GM19463 (cell line): ENCODE measurements at regions not wholly inside any gene's neighbourhood (a gene's known extent, or its start where the extent isn't known, plus 50 kb on each side); places are given as distances from the start of the nearest gene placed in this dataset.

Experiments used
- ATAC-seq: cut with Tn5 transposase; IDR thresholded peaks from one replicate; pipeline ENCODE4 v1.9.1; 2021; ENCODE audit warnings: mild to moderate bottlenecking, moderate library complexity; ENCODE audit not compliant: unreplicated experiment

DNA sequence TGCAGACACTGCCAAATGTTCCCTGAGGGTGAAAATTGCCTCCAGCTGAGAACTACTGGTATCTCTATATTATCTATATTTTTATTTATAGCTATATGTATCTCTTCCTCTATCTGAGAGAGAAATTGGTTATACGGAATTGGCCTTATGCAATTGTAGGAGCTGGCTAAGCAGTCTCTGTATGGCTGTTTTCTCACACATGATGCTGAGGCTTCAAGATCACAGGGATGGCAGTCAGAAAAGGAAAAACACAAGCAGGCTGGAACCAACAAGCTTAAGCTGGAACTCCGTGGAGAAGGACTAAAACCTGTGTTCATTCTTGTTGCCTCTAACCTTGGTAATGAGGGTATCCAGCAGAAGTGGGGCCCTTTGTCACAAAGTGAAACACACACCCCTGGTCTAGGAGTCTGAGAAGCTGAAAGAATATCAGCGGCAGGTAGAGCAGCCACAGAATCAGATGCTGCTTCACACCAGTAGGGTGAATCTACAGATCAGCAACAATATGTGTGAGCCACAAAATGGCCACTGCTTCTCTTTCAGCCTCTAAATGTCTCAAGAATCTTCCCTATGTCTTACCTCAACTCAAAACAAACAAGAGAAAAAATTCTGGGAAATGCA is 166.5 kb upstream of the PPP1R2C start:
- ATAC-seq: no peak

DNA sequence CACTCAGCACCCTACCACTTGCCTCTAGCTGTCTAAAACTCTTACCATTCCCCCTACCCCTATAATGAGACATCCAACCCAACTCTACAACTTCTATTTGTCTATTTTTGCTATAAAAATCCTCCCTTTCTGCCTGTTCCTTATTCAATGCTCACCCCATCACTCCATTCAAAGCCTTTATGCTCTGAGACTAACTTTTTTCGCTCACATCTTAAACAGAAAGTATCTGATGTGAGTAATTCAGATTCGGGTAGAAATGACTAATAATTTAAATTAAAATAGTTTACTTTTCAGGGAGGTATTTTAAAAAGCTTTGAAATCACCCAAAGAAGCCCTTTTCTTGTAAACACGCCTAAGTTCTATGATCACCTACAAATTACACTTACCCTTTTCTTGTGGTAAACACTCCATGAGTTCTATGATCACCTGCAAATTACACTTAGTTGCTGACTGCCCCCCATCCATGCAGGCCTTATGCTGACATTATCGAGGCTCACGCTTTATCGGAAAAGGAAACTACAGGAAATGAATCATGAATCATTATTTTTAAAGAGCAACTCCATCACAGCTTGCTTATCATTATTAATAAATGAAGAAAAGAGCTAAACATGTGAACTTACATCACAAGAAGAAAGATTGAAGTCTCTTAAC is 168.7 kb upstream of the PPP1R2C start:
- ATAC-seq: no peak

DNA sequence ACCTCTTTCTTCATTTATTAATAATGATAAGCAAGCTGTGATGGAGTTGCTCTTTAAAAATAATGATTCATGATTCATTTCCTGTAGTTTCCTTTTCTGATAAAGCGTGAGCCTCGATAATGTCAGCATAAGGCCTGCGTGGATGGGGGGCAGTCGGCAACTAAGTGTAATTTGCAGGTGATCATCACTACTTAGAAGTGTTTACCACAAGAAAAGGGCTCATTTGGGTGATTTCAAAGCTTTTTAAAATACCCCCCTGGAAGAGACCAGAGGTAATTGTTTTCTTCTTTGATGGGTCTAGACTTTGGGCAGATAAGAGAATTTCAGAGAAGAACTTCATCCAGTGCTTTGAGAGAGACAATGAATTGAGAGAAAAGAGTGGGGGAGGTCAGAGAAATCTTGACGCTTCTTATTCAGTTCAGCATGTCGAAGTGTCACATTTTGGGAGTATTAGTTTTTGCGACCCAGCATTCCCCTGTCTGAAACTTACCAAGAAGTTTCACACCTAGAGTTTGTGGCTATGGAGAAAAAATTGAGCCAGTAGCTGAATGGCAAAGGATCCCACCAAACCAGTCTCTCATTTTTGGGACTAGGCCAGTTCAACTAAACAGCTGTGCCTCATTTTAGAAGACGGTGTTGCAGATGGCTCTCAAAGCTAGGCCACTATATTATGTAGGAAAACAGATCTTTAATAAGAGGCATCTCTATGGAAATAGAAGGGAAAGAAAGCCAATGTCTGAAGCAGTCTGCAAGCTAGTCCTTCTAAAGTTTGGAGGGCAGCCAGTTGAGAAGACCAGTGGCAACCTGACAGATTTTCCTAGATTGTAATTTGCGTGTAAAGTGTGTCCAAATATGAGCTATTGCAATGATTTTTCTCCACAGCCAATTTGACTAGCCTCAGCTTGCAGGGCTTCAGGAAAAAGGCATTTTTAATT is 171.0 kb upstream of the PPP1R2C start:
- ATAC-seq: no peak

DNA sequence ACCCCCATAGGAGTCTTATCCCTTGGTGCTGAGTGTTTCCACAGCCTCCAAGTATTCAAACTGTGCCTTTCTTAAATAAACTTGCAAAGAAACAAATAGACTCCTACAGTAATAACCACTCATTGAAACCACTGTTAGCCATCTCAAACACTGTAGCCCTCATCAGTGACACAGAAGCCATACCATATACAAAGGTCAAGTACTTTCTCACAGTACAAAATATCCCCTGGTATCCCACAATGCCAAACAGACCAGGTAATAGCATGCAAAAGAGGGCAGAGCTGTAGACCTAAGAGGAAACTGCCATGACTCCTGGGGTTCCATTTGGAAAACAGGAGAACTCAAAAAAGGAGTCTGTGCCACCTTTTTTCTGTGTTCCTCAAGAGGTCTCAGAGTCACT is 173.8 kb upstream of the PPP1R2C start:
- ATAC-seq: no peak

DNA sequence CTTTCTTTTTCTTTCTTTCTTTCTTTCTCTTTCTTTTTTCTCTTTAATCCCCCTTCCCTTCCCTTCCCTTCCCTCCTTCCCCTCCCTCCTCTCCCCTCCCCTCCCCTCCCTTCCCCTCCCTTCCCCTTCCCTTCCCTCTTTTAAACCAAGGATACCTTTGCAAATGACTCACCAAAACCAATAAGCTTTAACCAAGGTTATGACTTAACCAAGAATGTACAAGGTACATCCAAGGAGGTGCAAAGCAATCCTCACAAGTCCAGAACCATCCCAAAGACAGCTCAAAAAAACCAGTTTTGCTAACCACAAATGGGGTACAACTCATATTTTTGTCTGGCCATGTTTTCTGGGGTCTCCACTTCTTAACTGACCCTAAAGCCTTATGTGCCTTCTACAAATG is 174.7 kb upstream of the PPP1R2C start:
- ATAC-seq: no peak

DNA sequence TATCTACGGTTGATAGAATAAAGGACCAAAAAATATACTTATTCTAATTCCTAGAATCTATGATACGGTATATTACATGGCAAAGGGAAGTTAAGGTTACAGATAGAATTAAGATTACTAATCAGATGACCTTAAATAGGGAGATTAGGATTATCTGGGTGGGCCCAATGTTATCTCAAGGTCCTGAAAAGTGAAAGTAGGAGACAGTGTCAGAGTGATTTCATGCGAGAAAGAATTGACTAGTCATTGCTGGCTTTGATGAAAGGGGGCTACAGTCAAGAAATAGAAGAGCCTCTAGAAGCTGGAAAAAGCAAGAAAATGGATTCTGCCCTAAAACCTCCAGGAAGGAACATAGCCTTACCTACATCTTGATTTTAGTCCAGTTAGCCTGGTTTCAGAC is 176.9 kb upstream of the PPP1R2C start:
- no peak for ATAC-seq

DNA sequence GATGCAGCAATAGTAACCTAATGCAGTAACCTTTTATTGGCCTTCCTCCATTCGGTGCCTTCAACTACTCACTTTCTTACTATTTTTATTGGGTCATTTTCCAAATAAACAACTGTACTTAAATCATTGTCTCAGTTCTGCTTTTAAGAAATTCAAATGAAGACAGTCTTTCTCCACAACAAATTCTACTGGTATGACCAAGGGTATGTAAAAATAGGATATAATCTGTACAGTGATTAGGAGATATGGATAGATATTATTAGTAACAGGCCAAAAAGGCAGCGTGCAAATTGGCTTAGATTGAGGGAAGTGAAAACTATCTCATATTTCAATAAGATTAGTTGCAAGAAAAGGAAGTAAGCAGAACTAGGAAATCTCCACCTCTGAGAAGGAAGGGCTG is 177.4 kb upstream of the PPP1R2C start:
- ATAC-seq: peak; percentile 52

DNA sequence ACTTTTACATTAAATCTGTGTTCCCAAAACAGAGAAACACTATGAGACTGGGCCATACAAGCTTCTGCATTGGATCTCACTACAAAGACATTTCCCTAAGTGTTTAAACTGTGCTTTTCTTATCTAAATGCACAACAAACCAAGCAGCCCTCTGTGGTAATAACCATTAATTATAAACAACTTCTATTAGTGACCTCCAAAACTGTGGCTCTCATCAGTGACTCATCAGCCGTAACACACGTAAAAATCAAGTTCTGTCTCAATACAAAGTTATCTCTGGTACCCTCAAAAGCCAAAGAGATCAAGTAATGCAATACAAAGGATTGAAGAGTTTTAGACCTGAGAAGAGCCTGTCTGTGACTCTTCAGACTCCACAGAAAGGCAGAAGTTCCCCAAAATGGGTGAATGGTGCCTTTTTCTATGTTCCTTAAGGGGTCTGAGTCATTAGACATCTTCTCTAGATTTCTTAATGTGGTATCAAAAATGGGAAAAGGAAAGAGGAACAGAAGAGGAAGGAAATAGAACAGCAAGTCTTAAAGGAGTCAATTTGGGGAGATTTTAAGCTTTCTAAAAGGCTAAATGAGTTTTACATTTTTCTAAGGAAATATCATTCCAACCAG is 189.8 kb upstream of the PPP1R2C start:
- ATAC-seq: no peak

DNA sequence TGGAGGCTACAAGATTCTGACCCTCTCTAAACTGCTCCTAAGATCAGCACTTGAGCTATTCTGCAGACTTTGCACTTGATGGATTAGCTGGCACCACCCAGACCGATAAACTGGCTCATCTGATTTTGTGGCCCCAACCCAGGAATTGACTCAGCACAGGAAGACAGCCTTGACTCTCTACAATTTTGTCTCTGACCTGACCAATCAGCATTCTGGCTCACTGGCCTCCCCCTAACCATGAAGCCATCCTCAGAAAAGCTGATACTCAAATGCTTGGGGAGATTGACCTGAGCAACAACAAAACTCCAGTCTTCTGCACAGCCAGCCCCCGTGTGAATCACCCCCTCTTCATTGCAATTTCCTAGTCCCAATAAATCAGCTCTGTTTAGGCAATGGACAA is 195.4 kb upstream of the PPP1R2C start:
- no peak for ATAC-seq

DNA sequence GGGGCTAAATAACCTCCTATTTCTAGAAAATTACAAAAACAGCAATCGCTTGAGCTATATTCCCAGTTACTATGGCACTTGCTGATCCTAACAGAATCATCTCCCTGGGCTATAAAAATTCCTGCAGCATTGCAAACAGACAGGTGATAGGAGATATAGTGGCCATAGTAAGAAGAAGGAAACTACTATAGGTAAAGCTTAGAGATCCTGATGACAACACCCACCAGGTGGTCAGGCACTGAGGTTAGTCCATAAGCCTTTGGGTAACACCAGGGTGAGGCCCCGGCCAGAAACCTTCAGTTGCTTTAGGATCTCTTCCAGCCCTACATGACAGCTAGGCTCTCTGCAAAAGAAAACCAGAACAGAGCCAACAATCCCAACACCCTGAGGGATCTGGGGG is 197.9 kb upstream of the PPP1R2C start:
- no peak for ATAC-seq

DNA sequence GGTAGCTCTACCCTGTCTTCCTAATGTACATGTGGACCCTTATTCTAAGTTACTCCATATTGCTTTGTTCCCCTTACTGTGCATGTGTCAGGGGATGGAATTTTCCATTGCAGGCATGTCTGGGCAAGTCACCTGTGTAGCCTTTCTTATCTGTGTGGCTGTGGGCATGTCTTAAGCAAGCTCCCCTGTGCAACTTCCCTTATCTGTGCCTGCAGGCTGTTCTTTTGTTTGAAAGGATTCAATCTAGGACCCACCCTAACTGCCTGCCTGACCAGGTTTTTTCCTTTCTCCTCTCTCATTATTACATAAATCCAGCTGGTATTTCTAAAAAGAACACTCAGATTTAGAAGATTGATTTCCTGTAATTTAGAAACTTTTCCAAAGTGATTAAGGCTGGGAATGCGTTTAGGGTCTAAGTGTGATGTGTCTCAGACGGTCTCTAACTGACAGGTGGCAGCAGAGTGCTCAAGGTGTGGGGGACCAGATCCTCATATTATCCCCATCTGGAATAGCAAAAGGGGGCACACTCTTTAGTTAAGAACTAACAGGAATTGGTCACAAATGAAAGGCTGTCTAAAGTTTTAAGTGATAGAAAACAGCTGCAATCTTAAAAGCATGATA is 198.9 kb upstream of the PPP1R2C start:
- ATAC-seq: no peak

DNA sequence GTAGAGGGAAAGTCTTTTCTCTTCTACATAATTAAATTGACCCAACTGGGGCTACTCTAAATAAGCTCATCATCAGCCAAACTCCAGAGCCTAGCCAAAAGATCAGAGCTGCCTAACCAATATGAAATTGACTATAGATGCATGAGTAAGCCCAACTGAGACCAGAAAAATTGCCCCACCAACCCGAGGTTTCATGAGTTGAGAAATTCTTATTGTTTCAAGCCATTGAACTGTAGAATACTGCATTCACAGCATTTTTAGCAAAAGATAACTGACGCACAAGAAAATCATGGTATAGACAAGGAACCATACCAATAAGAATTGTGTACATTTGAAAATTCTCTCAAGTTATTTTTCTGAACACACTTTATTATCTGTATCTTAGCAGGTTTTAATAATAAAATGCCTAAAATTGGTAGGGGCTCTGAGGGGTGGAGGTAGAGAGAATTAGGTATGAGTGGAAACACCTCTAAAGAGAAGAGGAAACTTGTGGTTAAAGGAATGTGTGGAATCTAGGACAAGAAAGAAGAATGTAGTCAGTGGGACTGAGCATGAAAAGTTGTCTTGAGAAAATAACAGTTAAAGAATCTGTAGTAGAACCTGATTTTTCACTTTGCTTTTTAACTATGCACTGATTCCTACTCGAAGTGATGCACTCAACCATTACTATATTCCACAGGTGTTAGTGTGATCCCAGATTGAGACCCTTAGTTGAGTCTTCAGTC is 200.9 kb upstream of the PPP1R2C start:
- peak; percentile 45 for ATAC-seq

DNA sequence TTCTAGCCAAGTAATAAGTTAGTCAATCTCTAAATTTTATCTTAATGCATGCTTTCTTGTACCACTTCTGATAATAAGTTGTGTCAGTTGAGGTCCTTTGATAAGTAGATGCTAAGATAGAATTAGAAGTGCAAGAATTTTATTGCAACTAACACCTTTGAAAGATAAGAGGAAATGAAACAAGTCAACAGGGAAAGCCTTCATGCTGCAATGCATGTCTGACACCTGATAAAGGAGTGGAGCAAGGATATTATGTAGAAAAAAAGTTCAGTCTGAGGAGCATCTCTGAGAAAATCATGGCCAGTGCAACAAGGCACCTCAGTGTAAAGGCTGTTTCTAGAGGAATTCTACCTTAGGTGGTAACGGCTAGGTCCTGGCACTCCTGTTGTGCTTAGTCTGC is 210.7 kb upstream of the PPP1R2C start:
- ATAC-seq: no peak

DNA sequence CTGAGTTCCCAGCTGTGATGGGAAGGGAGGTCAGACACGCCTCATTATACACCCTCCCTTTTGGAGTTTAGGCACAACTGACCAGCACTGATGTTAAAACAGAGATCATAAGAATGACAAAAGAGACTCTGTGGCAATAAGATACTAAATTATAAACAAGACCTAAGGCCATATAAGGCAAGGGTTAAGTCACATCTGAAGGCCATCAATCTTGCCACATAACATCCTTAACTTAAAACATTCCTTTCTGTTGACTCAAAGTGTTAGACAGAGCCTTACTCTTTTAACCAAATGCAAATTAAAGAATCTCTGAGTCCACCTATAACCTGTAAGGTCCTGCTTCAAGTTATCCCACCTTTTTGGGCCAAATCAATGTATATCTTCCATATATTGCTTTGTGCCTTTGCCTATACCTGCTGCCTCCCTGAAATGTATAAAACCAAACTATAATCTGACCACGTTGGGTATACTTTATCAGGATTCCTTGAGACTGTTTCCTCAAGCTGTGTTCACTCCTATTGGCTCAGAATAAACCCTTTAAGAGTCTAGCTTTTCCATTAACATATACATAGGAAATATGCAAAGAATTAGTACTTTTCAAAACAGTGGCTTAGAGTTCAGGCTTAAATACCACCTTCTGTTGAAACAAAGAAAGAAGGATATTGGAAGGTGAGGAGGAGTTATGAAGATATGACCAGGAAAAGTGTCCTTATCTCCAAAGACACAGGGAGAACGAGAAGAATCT is 214.4 kb upstream of the PPP1R2C start:
- ATAC-seq: no peak

DNA sequence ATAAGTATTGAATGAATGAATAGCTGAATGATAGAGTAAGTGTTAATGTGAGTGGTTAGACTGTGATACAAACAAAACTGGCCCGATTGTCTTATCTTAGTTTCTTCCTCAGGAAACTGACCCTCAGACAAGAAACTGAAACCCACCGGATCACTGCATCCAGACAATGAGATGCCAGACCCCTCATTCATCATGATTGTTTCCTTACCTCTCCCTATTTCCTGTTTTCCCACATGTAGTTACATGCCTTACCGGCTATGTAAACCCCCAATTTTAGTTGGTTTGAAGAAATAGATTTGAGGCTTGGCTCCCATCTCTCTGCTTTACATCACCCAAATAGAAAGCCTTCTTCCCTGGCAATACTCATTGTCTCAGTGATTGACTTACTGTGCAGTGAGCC is 218.9 kb upstream of the PPP1R2C start:
- no peak for ATAC-seq

DNA sequence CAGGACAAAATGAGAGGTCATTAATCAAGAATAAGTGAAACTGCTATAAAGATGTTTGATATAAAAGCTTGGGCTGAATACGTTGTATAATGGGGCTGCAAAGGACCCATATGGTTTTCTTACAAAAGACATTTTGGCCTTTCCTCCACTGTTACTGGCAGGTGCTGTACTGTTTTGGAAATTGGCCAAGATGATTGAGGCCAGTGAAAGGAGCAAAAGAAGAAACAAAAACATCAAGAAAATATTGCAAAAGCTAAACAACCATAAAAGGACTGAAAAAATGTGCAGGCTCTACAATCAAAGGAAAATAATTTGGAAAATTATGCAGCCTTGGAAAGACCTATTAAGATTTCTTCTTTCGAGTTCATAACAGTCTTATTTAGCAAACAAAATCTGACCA is 222.2 kb upstream of the PPP1R2C start:
- ATAC-seq: no peak

DNA sequence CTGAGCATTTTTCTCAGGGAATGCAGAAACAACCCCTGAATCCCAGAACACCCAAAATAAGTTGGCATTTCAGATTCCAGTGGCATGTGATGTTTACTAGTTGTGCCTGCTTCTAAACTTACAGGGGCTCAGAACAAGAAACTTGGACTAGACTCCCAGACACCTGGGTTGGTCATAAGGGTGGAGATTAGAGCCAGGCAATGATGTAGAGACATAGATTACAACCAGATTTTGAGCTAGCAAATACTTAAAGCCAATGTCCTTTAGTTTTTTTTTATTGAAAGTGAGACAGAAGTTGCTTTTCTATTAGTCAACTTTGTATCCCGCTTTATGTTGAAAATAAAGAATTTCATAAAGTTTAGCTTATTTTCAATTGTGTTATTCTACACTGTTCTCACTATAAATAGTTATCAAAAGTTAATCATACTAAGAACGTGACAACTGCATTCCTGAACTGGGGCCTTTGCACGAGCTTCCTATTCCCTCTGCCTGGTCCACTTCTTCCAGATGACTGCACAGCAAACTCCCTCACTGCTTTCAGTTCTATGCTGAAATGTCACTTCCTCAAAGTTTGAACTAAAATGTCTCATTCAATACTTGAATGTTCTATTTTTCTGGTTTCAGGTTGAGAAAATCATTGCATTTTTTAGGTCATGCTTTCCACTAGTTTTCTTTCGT is 224.7 kb upstream of the PPP1R2C start:
- peak; percentile 86 for ATAC-seq

DNA sequence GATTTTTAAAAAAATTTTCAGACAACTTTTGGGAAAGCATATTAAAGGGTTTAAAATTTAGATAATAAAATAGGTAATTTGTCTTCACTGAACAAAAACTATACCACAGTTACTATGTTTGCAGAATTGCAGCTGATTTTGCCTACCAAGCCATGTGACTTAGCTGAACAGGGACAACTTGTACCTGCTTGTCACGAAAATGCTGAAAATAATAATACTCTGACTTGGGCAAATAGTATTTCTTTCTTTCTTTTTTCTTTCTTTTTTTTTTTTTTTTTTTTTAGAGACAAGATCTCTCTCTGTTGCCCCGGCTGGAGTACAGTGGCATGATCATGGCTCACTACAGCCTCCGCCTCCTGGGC is 225.2 kb upstream of the PPP1R2C start:
- peak; percentile 19 for ATAC-seq

DNA sequence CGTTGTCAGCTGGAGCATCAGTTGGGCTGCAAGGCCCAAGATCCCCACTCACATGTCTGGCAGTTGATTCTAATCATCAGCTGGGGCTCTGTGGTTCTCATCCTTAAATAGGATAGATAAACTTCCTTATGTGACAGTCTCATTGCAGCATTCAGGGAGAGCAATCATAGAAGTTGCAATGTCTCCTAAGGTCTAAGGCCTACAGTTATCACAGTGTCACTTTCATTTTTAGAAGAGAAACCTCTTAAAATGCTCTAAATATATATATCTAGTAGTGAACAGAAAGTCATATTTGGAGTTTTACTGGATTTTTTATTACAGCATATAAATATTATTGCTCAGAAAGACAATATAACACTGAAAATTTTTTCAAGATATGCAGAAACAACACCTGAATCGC is 226.0 kb upstream of the PPP1R2C start:
- ATAC-seq: no peak
